Stimulated activated CD4-positive, alpha-beta T cell treated with anti-CD3 and anti-CD28 coated beads, Interleukin-1b, Interleukin-23, amount 100 ng/mL, for 48 hours (primary cell): ENCODE measurements at regions not wholly inside any gene's neighbourhood (a gene's known extent, or its start where the extent isn't known, plus 50 kb on each side); places are given as distances from the start of the nearest gene placed in this dataset.

Source experiments
- DNase-seq: peaks from one replicate; pipeline ENCODE4 v3.0.0-alpha.2; 2020

- no peak for DNase-seq
Observed at GRCh38 chr5:160937570-160937969, 85.6 kb upstream of the ATP10B start.

GRCh38 chr5:160935776-160936175 lies 83.8 kb upstream of the ATP10B start:
- DNase-seq = no peak

- no peak for DNase-seq
Observed at GRCh38 chr5:160931283-160931682, 79.3 kb upstream of the ATP10B start.

GRCh38 chr5:160930406-160930805 lies 78.4 kb upstream of the ATP10B start:
- DNase-seq = no peak

- DNase-seq = no peak
Observed at GRCh38 chr5:160929906-160930305, 77.9 kb upstream of the ATP10B start.

- no peak for DNase-seq
Observed at GRCh38 chr5:160929360-160929759, 77.3 kb upstream of the ATP10B start.

- no peak for DNase-seq
Observed at GRCh38 chr5:160926428-160926827, 74.4 kb upstream of the ATP10B start.

GRCh38 chr5:160925281-160925680 lies 73.3 kb upstream of the ATP10B start:
- DNase-seq = no peak

- DNase-seq = no peak
Observed at GRCh38 chr5:160923936-160924710, 72.1 kb upstream of the ATP10B start.

GRCh38 chr5:160923411-160923810 lies 71.4 kb upstream of the ATP10B start:
- DNase-seq = no peak

- no peak for DNase-seq
Observed at GRCh38 chr5:160922311-160922710, 70.3 kb upstream of the ATP10B start.

GRCh38 chr5:160921423-160922285 lies 69.6 kb upstream of the ATP10B start:
- no peak for DNase-seq

GRCh38 chr5:160919626-160920025 lies 67.6 kb upstream of the ATP10B start:
- no peak for DNase-seq

- no peak for DNase-seq
Observed at GRCh38 chr5:160918386-160918785, 66.4 kb upstream of the ATP10B start.

- DNase-seq = no peak
Observed at GRCh38 chr5:160906090-160906489, 54.1 kb upstream of the ATP10B start.

GRCh38 chr5:160905285-160905684 lies 53.3 kb upstream of the ATP10B start:
- no peak for DNase-seq

- DNase-seq = no peak
Observed at GRCh38 chr5:160904591-160904990, 52.6 kb upstream of the ATP10B start.

GRCh38 chr5:160903551-160903950 lies 51.5 kb upstream of the ATP10B start:
- DNase-seq = no peak

GRCh38 chr5:160903076-160903475 lies 51.1 kb upstream of the ATP10B start:
- DNase-seq = no peak
